ENCODE measurements at regions not wholly inside any gene's neighbourhood (a gene's known extent, or its start where the extent isn't known, plus 50 kb on each side); places are given as distances from the start of the nearest gene placed in this dataset.

GRCh38 chr3:56921573-56922453, 120.1 kb upstream of the ARHGEF3 start:
- ATAC-seq, result peak; percentile 19 to 42 (median 19)

GRCh38 chr3:56919797-56920195, 118.0 kb upstream of the ARHGEF3 start:
- ATAC-seq, result no peak
- Mint-ChIP-seq H3K36me3 (no peaks in the 10 kb centered on the region), H3K9me3 (no peaks in the 10 kb centered on the region), H3K4me3 (no peak overlapping the region), H3K27me3 (ENCODE audit: low read depth in 2 of 2) (no peaks in the 10 kb centered on the region), H3K27ac (peak overlapping the region; percentile 36 to 94), H3K4me1 (peaks cover 72 to 77% of the 10 kb centered on the region in 2 donors)
- Histone ChIP-seq H3K27ac (ENCODE audit: low read length) (no peak overlapping the region), H3K27me3 (ENCODE audit: control insufficient read depth, insufficient read depth, low read length) (no peaks in the 10 kb centered on the region), H3K9me3 (ENCODE audit: control insufficient read depth, insufficient read depth, low read length) (no peaks in the 10 kb centered on the region), H3K36me3 (ENCODE audit: control insufficient read depth, insufficient read depth, low read length) (no peaks in the 10 kb centered on the region), H3K4me1 (ENCODE audit: control insufficient read depth, insufficient read depth, low read length) (peaks cover 65% of the 10 kb centered on the region), H3K4me3 (ENCODE audit: low read length) (no peak overlapping the region)
- peak in 1 of 2 donors; percentile 44 for DNase-seq
- 100% methylated on average over 1 of the region's 4 CpGs for WGBS (ENCODE audit: insufficient coverage)
- intact Hi-C loops (cut with micrococcal nuclease), result loop anchor here (5.0 to 10.0 kb wide), 3 partner anchors 45 to 217 kb away; partner anchors contain the start of gene ARHGEF3
- TF ChIP-seq CTCF (IDR thresholded peaks at IDR 0.05), result no peak

More at GRCh38 chr3:56921573-56922453, 120.1 kb upstream of the ARHGEF3 start:
- peak in 1 of 2 donors; percentile 51 for DNase-seq
- H3K9me3 ChIP-seq (ENCODE audit: control insufficient read depth, insufficient read depth, low read length), result no peaks in the 10 kb centered on the region
- no peaks in the 10 kb centered on the region for H3K36me3 ChIP-seq (ENCODE audit: control insufficient read depth, insufficient read depth, low read length)
- H3K9me3 Mint-ChIP-seq, result no peaks in the 10 kb centered on the region
- peaks cover 55% of the 10 kb centered on the region for H3K4me1 ChIP-seq (ENCODE audit: control insufficient read depth, insufficient read depth, low read length)
- no peaks in the 10 kb centered on the region for H3K36me3 Mint-ChIP-seq
- 17% methylated on average over 7 of the region's 7 CpGs for WGBS (ENCODE audit: insufficient coverage)
- H3K27ac Mint-ChIP-seq, result peak overlapping the region; percentile 93 to 94
- peak overlapping the region; percentile 65 for H3K27ac ChIP-seq (ENCODE audit: low read length)
- no peaks in the 10 kb centered on the region for H3K27me3 Mint-ChIP-seq (ENCODE audit: low read depth in 2 of 2)
- no peak for TF ChIP-seq CTCF (IDR thresholded peaks at IDR 0.05)
- H3K4me3 Mint-ChIP-seq, result peak overlapping the region; percentile 87
- no peaks in the 10 kb centered on the region for H3K27me3 ChIP-seq (ENCODE audit: control insufficient read depth, insufficient read depth, low read length)
- peaks cover 53 to 60% of the 10 kb centered on the region in 2 donors for H3K4me1 Mint-ChIP-seq
- intact Hi-C loops (cut with micrococcal nuclease), result no loop called here
- no peak overlapping the region for H3K4me3 ChIP-seq (ENCODE audit: low read length)

- TF ChIP-seq CTCF (IDR thresholded peaks at IDR 0.05), result no peak
- Mint-ChIP-seq H3K4me3 (no peak overlapping the region), H3K36me3 (no peaks in the 10 kb centered on the region), H3K27ac (peak overlapping the region; percentile 36 to 94), H3K27me3 (ENCODE audit: low read depth in 2 of 2) (no peaks in the 10 kb centered on the region), H3K9me3 (no peaks in the 10 kb centered on the region), H3K4me1 (peaks cover 71 to 72% of the 10 kb centered on the region in 2 donors)
- ATAC-seq, result no peak
- WGBS (ENCODE audit: insufficient coverage), result 55% methylated on average over 4 of the region's 5 CpGs
- Histone ChIP-seq H3K27ac (ENCODE audit: low read length) (no peak overlapping the region), H3K4me1 (ENCODE audit: control insufficient read depth, insufficient read depth, low read length) (peaks cover 60% of the 10 kb centered on the region), H3K9me3 (ENCODE audit: control insufficient read depth, insufficient read depth, low read length) (no peaks in the 10 kb centered on the region), H3K36me3 (ENCODE audit: control insufficient read depth, insufficient read depth, low read length) (no peaks in the 10 kb centered on the region), H3K27me3 (ENCODE audit: control insufficient read depth, insufficient read depth, low read length) (no peaks in the 10 kb centered on the region), H3K4me3 (ENCODE audit: low read length) (no peak overlapping the region)
- intact Hi-C loops (cut with micrococcal nuclease), result loop anchor here (5.0 to 10.0 kb wide), 3 partner anchors 46 to 217 kb away; partner anchors contain the start of gene ARHGEF3
- DNase-seq, result peak in 1 of 2 donors; percentile 56
Observed at GRCh38 chr3:56919137-56919796, 117.5 kb upstream of the ARHGEF3 start.

All from natural killer cell (primary cell).